K562 (cell line): ENCODE measurements at regions not wholly inside any gene's neighbourhood (a gene's known extent, or its start where the extent isn't known, plus 50 kb on each side); places are given as distances from the start of the nearest gene placed in this dataset.

Source experiments
- ATAC-seq: fragments of 200-7000 bp; cut with Tn5 transposase; 3 replicates; pipeline ENCODE4 v1.9.1; 2020; ENCODE audit warnings: moderate library complexity
- BruUV-seq: library from RNA; stranded (reverse); fragments of 400-500 nt; replicated peaks from 2 replicates; lab custom pipeline; 2021; lab: Mats Ljungman, UMichigan
- CTCF ChIA-PET: fragments of 300-600 bp; formaldehyde crosslinking; extraction: SDS; loops from one replicate; lab custom pipeline; 2021; ENCODE audit warnings: low intra/inter-chr PET ratio; lab: Yijun Ruan, JAX
- POLR2A ChIA-PET: fragments of 300-600, 350-650 bp; sonication (Branson Sonifier 250); formaldehyde crosslinking; extraction: SDS; loops from one replicate; lab custom pipeline; 2021; ENCODE audit warnings: antibody characterized with exemption, inconsistent platforms; lab: Yijun Ruan, JAX
- DNase-seq, 4 experiments: peaks; one replicate each; pipeline versions ENCODE4 v3.0.0 to v3.0.0-alpha.2; 2011 to 2018; ENCODE audit warnings: low spot score in 3 of 4, mixed read lengths in 3 of 4; ENCODE audit errors: extremely low read depth in 1 of 4
- FAIRE-seq: peaks from 2 replicates; lab custom pipeline; 2011; peaks lifted over from hg19 to GRCh38; lab: Jason Lieb, UNC
- H2AFZ ChIP-seq: 2 replicates; pipeline ENCODE4 v1.6.0; 2011; ENCODE audit warnings: low read depth, low read length, control low read depth, inconsistent platforms
- H3K27ac ChIP-seq: fragments of 200-600 bp; 3 replicates; pipeline ENCODE4 v1.8.0; 2011; ENCODE audit warnings: low read depth, mild to moderate bottlenecking, control low read depth, inconsistent platforms, low read length, moderate library complexity, mixed read lengths; ENCODE audit errors: extremely low read depth
- H3K27me3 ChIP-seq, 2 experiments: fragments of 300-600 bp in 1 of 2; 2 replicates in 1 of 2; 3 replicates in 1 of 2; pipeline versions ENCODE4 v1.6.0 to v1.8.0; 2011; ENCODE audit warnings: inconsistent platforms in 2 of 2, low read length in 2 of 2, mild to moderate bottlenecking in 1 of 2, mixed read lengths in 1 of 2, moderate library complexity in 1 of 2; ENCODE audit not compliant: control insufficient read depth in 2 of 2, insufficient read depth in 2 of 2
- H3K36me3 ChIP-seq: fragments of 300-600 bp; 3 replicates; pipeline ENCODE4 v1.8.0; 2011; ENCODE audit warnings: mild to moderate bottlenecking, low read length, inconsistent platforms; ENCODE audit not compliant: control insufficient read depth, insufficient read depth
- H3K4me1 ChIP-seq, 2 experiments: fragments of 200-600 bp in 1 of 2; replicated peaks in 1 of 2; 2 replicates in 1 of 2; 3 replicates in 1 of 2; pipeline versions ENCODE4 v1.5.1 to v1.8.0; 2011; ENCODE audit warnings: inconsistent platforms in 2 of 2, low read length in 2 of 2, mild to moderate bottlenecking in 1 of 2, mixed read lengths in 1 of 2, moderate library complexity in 1 of 2; ENCODE audit not compliant: control insufficient read depth in 2 of 2, insufficient read depth in 2 of 2
- H3K4me2 ChIP-seq: 2 replicates; pipeline ENCODE4 v1.6.1; 2011; ENCODE audit warnings: low read length, control low read depth, inconsistent platforms, mixed read lengths; ENCODE audit not compliant: insufficient read depth
- H3K4me3 ChIP-seq: fragments of 200-600 bp; sonication (generic), shearing (Covaris generic); 2 replicates; pipeline ENCODE4 v1.5.1; 2016; ENCODE audit warnings: control low read depth, inconsistent platforms
- H3K79me2 ChIP-seq: fragments of 200-600 bp; 3 replicates; pipeline ENCODE4 v1.8.0; 2011; ENCODE audit warnings: low read length, inconsistent platforms; ENCODE audit not compliant: control insufficient read depth, insufficient read depth
- H3K9ac ChIP-seq, 2 experiments: 2 replicates each; pipeline versions ENCODE4 v1.6.0 to v1.6.1; 2011; ENCODE audit warnings: low read depth in 2 of 2, low read length in 2 of 2, control low read depth in 1 of 2, inconsistent platforms in 1 of 2, mild to moderate bottlenecking in 1 of 2, mixed read lengths in 1 of 2; ENCODE audit not compliant: insufficient read depth in 1 of 2
- H3K9me1 ChIP-seq: one replicate; pipeline ENCODE4 v1.6.0; 2011; ENCODE audit warnings: inconsistent platforms, mild to moderate bottlenecking, low read length, moderate library complexity; ENCODE audit not compliant: control insufficient read depth, insufficient read depth
- H3K9me3 ChIP-seq: replicated peaks from 2 replicates; pipeline ENCODE4 v1.5.1; 2011; ENCODE audit warnings: low read depth, low read length, inconsistent platforms; ENCODE audit not compliant: control insufficient read depth, insufficient read depth
- H4K20me1 ChIP-seq: replicated peaks from 2 replicates; pipeline ENCODE4 v1.6.1; 2011; ENCODE audit warnings: low read length, inconsistent platforms, mixed read lengths; ENCODE audit not compliant: control insufficient read depth, insufficient read depth
- ASH1L ChIP-seq: fragments of 450-650 bp; IDR thresholded peaks from 2 replicates; pipeline ENCODE4 v1.6.1; 2018; ENCODE audit warnings: borderline replicate concordance, mild to moderate bottlenecking, low read depth; ENCODE audit not compliant: partially characterized antibody
- CXXC5 ChIP-seq: fragments of 250-450 bp; sonication (Bioruptor Pico); IDR thresholded peaks from 2 replicates; pipeline ENCODE4 v1.8.0; 2022; ENCODE audit warnings: inconsistent platforms, mild to moderate bottlenecking, moderate library complexity
- HIVEP1 ChIP-seq: fragments of 250-450 bp; sonication (Bioruptor Pico); IDR thresholded peaks from 2 replicates; pipeline ENCODE4 v1.4.0; 2020; ENCODE audit warnings: mild to moderate bottlenecking
- KAT2B ChIP-seq: IDR thresholded peaks from one replicate; pipeline ENCODE4 v1.6.1; 2012; ENCODE audit warnings: low read depth, mild to moderate bottlenecking, control low read depth, inconsistent platforms, low read length, moderate library complexity
- KHSRP ChIP-seq: fragments of 450-650 bp; IDR thresholded peaks from 2 replicates; pipeline ENCODE4 v1.6.1; 2017
- NFYB ChIP-seq: IDR thresholded peaks from 2 replicates; pipeline ENCODE4 v1.6.1; 2011; ENCODE audit warnings: mild to moderate bottlenecking, moderate library complexity; ENCODE audit not compliant: insufficient read length; ENCODE audit errors: extremely low read depth
- NR2C2 ChIP-seq, 2 experiments: fragments of 200-800 bp in 1 of 2; sonication (Bioruptor generic) in 1 of 2; sonication (generic) in 1 of 2; formaldehyde crosslinking in 1 of 2; IDR thresholded peaks; 2 replicates each; pipeline versions ENCODE4 v1.6.1 to v1.8.0; 2016 to 2022; ENCODE audit warnings: mild to moderate bottlenecking in 1 of 2, missing compliant biosample characterization in 1 of 2, missing genetic modification characterization in 1 of 2, missing genetic modification reagents in 1 of 2
- PRMT5 ChIP-seq: sonication (generic); formaldehyde crosslinking; IDR thresholded peaks from 2 replicates; pipeline ENCODE4 v1.5.0; 2020; ENCODE audit warnings: missing genetic modification reagents
- RAD21 ChIP-seq, 2 experiments: fragments of 250-450 bp in 1 of 2; fragments of 450-650 bp in 1 of 2; sonication (Bioruptor Pico) in 1 of 2; formaldehyde crosslinking in 1 of 2; IDR thresholded peaks in 1 of 2; conservative IDR thresholded peaks in 1 of 2; 2 replicates each; pipeline versions ENCODE4 v1.4.0 to v1.8.0; 2020 to 2022; ENCODE audit warnings: mild to moderate bottlenecking in 2 of 2, moderate library complexity in 1 of 2
- RFX5 ChIP-seq: IDR thresholded peaks from 2 replicates; pipeline ENCODE4 v1.6.1; 2011; ENCODE audit warnings: low read depth, mild to moderate bottlenecking, improper control_type of control experiment, low read length
- TEAD4 ChIP-seq, 2 experiments: sonication (generic) in 1 of 2; formaldehyde crosslinking in 1 of 2; IDR thresholded peaks; 2 replicates each; pipeline versions ENCODE4 v1.6.1 to v1.8.0; 2012 to 2022; ENCODE audit warnings: borderline replicate concordance in 1 of 2, inconsistent platforms in 1 of 2, low read length in 1 of 2, mild to moderate bottlenecking in 1 of 2, missing genetic modification reagents in 1 of 2
- YY1 ChIP-seq, 3 experiments: IDR thresholded peaks; 2 replicates each; pipeline ENCODE4 v1.6.1; 2011; ENCODE audit warnings: low read length in 2 of 3, mild to moderate bottlenecking in 2 of 3, moderate library complexity in 2 of 3, borderline replicate concordance in 1 of 3, control low read depth in 1 of 3, low read depth in 1 of 3; ENCODE audit not compliant: insufficient read depth in 3 of 3, insufficient replicate concordance in 2 of 3, control insufficient read depth in 1 of 3, insufficient read length in 1 of 3; ENCODE audit errors: extremely low read depth in 1 of 3
- ZNF212 ChIP-seq: fragments of 450-650 bp; formaldehyde crosslinking; IDR thresholded peaks from 2 replicates; pipeline ENCODE4 v1.4.0; 2020; ENCODE audit warnings: mild to moderate bottlenecking
- ZNF408 ChIP-seq: fragments of 250-450 bp; sonication (Bioruptor Pico); IDR thresholded peaks from 2 replicates; pipeline ENCODE4 v1.4.0; 2020; ENCODE audit warnings: low read depth, mild to moderate bottlenecking, moderate library complexity
- ZNF76 ChIP-seq: fragments of 250-450 bp; sonication (Bioruptor Pico); IDR thresholded peaks from 2 replicates; pipeline ENCODE4 v1.4.0; 2020; ENCODE audit warnings: mild to moderate bottlenecking, moderate library complexity, borderline replicate concordance
- WGBS: fragments of 100-300 bp; shearing (Covaris generic); methylation state at CpG from one replicate; pipeline ENCODE4 v1.1.6; 2016; ENCODE audit warnings: low coverage, mixed read lengths; ENCODE audit not compliant: insufficient coverage; ENCODE audit errors: missing lambda C conversion rate; 5-methylcytosine and 5-hydroxymethylcytosine counted together
- in situ Hi-C: fragments of 300-500 bp; cut with MboI; formaldehyde crosslinking; loops from 4 replicates; pipeline ENCODE4 v1.15.0; 2018; ENCODE audit warnings: inconsistent platforms, mixed read lengths
- intact Hi-C: fragments of 100-400 bp; cut with micrococcal nuclease; formaldehyde crosslinking; loops from 2 replicates; pipeline ENCODE4 v1.14.2; 2022
- TF ChIP-seq, protein P1 (sequence below): sonication (generic); formaldehyde crosslinking; IDR thresholded peaks from 2 replicates; pipeline ENCODE4 v1.9.0; 2022; ENCODE audit warnings: mild to moderate bottlenecking, missing genetic modification reagents
- TF ChIP-seq, protein P2 (sequence below): sonication (generic); formaldehyde crosslinking; IDR thresholded peaks from 2 replicates; pipeline ENCODE4 v1.8.1; 2022; ENCODE audit warnings: missing genetic modification reagents
- TF ChIP-seq, protein P3 (sequence below): fragments of 250-450 bp; sonication (Bioruptor Pico); IDR thresholded peaks from 2 replicates; pipeline ENCODE4 v1.6.1; 2021; ENCODE audit warnings: mild to moderate bottlenecking

DNA sequence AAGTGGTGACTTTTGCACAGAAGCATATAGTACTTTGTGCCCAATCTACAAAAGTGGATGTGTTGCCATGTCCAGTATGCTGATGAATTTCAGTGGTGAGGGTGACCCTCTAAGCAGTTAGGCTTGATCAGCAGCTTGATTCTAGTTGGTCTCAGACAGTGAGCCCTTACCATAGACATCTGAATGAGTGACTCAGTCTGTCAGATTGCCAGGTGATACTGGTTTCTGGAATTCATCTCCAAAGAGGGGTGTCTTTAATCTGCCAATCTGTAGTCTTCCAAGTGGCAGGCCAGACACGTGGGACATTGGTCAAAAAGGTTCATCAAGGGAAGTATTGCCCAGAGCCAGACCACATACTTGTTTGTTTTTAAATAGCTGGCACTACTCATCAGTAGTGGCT lies 187.4 kb upstream of the SLC16A7 start (continued):
- TF ChIP-seq ASH1L (no peak), NFYB (no peak), ZNF76 (CRISPR knock-in tag) (no peak)

DNA sequence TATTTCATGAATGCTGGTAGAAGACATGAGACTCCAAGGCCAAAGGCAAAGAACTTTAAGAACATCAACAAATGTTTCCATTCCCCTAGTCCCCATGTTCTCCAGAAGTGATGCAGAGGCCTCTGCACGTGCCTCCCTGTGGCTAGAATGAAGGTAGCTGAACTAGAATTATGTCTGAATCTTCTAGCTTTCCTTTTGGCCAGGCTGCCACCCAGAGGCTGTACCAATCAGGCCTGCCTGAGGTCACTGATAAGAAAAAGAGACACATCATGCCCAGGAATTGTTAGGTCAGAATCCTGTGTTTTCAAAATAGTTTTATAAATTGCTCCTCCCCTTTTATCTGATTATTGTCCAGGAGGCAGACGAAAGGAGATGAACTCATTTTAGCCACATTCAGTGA lies 188.0 kb upstream of the SLC16A7 start:
- in situ Hi-C loops, result no loop called here
- no peak overlapping the region for H3K9ac ChIP-seq
- TF ChIP-seq, protein P1, sequence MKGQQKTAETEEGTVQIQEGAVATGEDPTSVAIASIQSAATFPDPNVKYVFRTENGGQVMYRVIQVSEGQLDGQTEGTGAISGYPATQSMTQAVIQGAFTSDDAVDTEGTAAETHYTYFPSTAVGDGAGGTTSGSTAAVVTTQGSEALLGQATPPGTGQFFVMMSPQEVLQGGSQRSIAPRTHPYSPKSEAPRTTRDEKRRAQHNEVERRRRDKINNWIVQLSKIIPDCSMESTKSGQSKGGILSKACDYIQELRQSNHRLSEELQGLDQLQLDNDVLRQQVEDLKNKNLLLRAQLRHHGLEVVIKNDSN, result no peak
- no peak for TF ChIP-seq NR2C2 (CRISPR knock-in tag; IDR thresholded peaks at IDR 0.05)
- no peak for TF ChIP-seq NR2C2 (tag; IDR thresholded peaks at IDR 0.05)
- TF ChIP-seq TEAD4 (IDR thresholded peaks at IDR 0.05; ENCODE audit: low read length), result no peak
- TF ChIP-seq TEAD4 (CRISPR knock-in tag; IDR thresholded peaks at IDR 0.05; ENCODE audit: borderline replicate concordance), result no peak
- no peak for TF ChIP-seq ZNF212 (CRISPR knock-in tag)
- TF ChIP-seq PRMT5 (CRISPR knock-in tag), result no peak
- no peak for TF ChIP-seq YY1 (IDR thresholded peaks at IDR 0.05; ENCODE audit: borderline replicate concordance in 1 of 3, control insufficient read depth in 1 of 3, extremely low read depth in 1 of 3, insufficient read depth in 3 of 3, insufficient read length in 1 of 3, insufficient replicate concordance in 2 of 3, low read depth in 1 of 3, low read length in 2 of 3)
- TF ChIP-seq RAD21 (CRISPR knock-in tag; conservative IDR thresholded peaks at IDR 0.05 in 1 of 2, IDR thresholded peaks at IDR 0.05 in 1 of 2), result no peak
- no peak for TF ChIP-seq RFX5
- TF ChIP-seq, protein P2, sequence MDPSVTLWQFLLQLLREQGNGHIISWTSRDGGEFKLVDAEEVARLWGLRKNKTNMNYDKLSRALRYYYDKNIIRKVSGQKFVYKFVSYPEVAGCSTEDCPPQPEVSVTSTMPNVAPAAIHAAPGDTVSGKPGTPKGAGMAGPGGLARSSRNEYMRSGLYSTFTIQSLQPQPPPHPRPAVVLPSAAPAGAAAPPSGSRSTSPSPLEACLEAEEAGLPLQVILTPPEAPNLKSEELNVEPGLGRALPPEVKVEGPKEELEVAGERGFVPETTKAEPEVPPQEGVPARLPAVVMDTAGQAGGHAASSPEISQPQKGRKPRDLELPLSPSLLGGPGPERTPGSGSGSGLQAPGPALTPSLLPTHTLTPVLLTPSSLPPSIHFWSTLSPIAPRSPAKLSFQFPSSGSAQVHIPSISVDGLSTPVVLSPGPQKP (CRISPR knock-in tag), result no peak
- TF ChIP-seq KHSRP, result no peak
- no peak for TF ChIP-seq CXXC5 (CRISPR knock-in tag)
- TF ChIP-seq, protein P3, sequence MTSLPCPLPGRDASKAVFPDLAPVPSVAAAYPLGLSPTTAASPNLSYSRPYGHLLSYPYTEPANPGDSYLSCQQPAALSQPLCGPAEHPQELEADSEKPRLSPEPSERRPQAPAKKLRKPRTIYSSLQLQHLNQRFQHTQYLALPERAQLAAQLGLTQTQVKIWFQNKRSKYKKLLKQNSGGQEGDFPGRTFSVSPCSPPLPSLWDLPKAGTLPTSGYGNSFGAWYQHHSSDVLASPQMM (CRISPR knock-in tag), result no peak
- TF ChIP-seq ZNF408 (CRISPR knock-in tag), result no peak
- TF ChIP-seq HIVEP1 (CRISPR knock-in tag), result no peak
- no peak for TF ChIP-seq KAT2B

More for the DNA sequence above, 188.0 kb upstream of the SLC16A7 start:
- no peaks in the 10 kb centered on the region for H3K9me1 ChIP-seq
- no peaks in the 10 kb centered on the region for H3K9me3 ChIP-seq
- intact Hi-C loops, result no loop called here
- no peak overlapping the region for H3K27ac ChIP-seq
- H3K27me3 ChIP-seq, result no peaks in the 10 kb centered on the region
- no peak overlapping the region for H3K4me2 ChIP-seq
- no peak overlapping the region for H2AFZ ChIP-seq
- H4K20me1 ChIP-seq, result no peaks in the 10 kb centered on the region
- 3% methylated on average over 2 of the region's 2 CpGs for WGBS
- H3K4me3 ChIP-seq, result no peak overlapping the region
- CTCF ChIA-PET, result no interaction called here
- FAIRE-seq (no peak), DNase-seq (no peak), ATAC-seq (no peak)
- POLR2A ChIA-PET, result no interaction called here
- no TSS peak for BruUV-seq
- no peaks in the 10 kb centered on the region for H3K36me3 ChIP-seq
- no peaks in the 10 kb centered on the region for H3K4me1 ChIP-seq
- H3K79me2 ChIP-seq, result no peaks in the 10 kb centered on the region
